ENCODE measurements at regions not wholly inside any gene's neighbourhood (a gene's known extent, or its start where the extent isn't known, plus 50 kb on each side); places are given as distances from the start of the nearest gene placed in this dataset.

- H3K4me1 ChIP-seq, result no peaks in the 10 kb centered on the region
- H3K36me3 ChIP-seq, result no peaks in the 10 kb centered on the region
- H3K4me3 ChIP-seq, result no peak overlapping the region
- H3K27ac ChIP-seq, result no peak overlapping the region
- H3K9me3 ChIP-seq, result no peaks in the 10 kb centered on the region
- DNase-seq (ENCODE audit: low spot score), result no peak
- H3K27me3 ChIP-seq, result no peaks in the 10 kb centered on the region
- no peak for TF ChIP-seq CTCF (IDR thresholded peaks at IDR 0.05)
These were observed 470.5 kb upstream of the JAG1 start for GRCh38 chr20:11144114-11144950.

- H3K27me3 ChIP-seq, result no peaks in the 10 kb centered on the region
- no peaks in the 10 kb centered on the region for H3K4me1 ChIP-seq
- no peak for DNase-seq (ENCODE audit: low spot score)
- no peaks in the 10 kb centered on the region for H3K9me3 ChIP-seq
- H3K36me3 ChIP-seq, result no peaks in the 10 kb centered on the region
- H3K27ac ChIP-seq, result no peak overlapping the region
- H3K4me3 ChIP-seq, result no peak overlapping the region
- TF ChIP-seq CTCF (IDR thresholded peaks at IDR 0.05), result no peak
These were observed 471.8 kb upstream of the JAG1 start for GRCh38 chr20:11145616-11146015.

- no peaks in the 10 kb centered on the region for H3K9me3 ChIP-seq
- H3K27me3 ChIP-seq, result no peaks in the 10 kb centered on the region
- no peak overlapping the region for H3K4me3 ChIP-seq
- no peak for DNase-seq (ENCODE audit: low spot score)
- H3K36me3 ChIP-seq, result no peaks in the 10 kb centered on the region
- no peak for TF ChIP-seq CTCF (IDR thresholded peaks at IDR 0.05)
- H3K27ac ChIP-seq, result no peak overlapping the region
- H3K4me1 ChIP-seq, result peaks cover 0 to 4% of the 10 kb centered on the region in 2 donors
These were observed 480.0 kb upstream of the JAG1 start for GRCh38 chr20:11153819-11154218.

- no peaks in the 10 kb centered on the region for H3K36me3 ChIP-seq
- H3K4me3 ChIP-seq, result no peak overlapping the region
- DNase-seq (ENCODE audit: low spot score), result no peak
- no peak overlapping the region for H3K27ac ChIP-seq
- no peaks in the 10 kb centered on the region for H3K9me3 ChIP-seq
- TF ChIP-seq CTCF (IDR thresholded peaks at IDR 0.05), result no peak
- H3K27me3 ChIP-seq, result no peaks in the 10 kb centered on the region
- H3K4me1 ChIP-seq, result peaks cover 0 to 16% of the 10 kb centered on the region in 2 donors
These were observed 481.5 kb upstream of the JAG1 start for GRCh38 chr20:11155156-11155756.

- Histone ChIP-seq H3K4me3 (no peak overlapping the region), H3K36me3 (no peaks in the 10 kb centered on the region), H3K27me3 (no peaks in the 10 kb centered on the region), H3K4me1 (peaks cover 0 to 17% of the 10 kb centered on the region in 2 donors), H3K9me3 (no peaks in the 10 kb centered on the region), H3K27ac (no peak overlapping the region)
- DNase-seq (ENCODE audit: low spot score), result no peak
- no peak for TF ChIP-seq CTCF (IDR thresholded peaks at IDR 0.05)
These were observed 483.1 kb upstream of the JAG1 start for GRCh38 chr20:11156922-11157321.

Data from right atrium auricular region (tissue), 2 donors.